CMK (cell line): ENCODE measurements at regions not wholly inside any gene's neighbourhood (a gene's known extent, or its start where the extent isn't known, plus 50 kb on each side); places are given as distances from the start of the nearest gene placed in this dataset.
"Not testable (repeated sequence)": the region's sequence is repeated elsewhere in the genome, so short reads cannot be mapped to it uniquely, and the experiment has no call there.

Source experiments
- DNase-seq: peaks from one replicate; pipeline ENCODE4 v3.0.0-alpha.2; 2010; ENCODE audit warnings: low read depth

DNA sequence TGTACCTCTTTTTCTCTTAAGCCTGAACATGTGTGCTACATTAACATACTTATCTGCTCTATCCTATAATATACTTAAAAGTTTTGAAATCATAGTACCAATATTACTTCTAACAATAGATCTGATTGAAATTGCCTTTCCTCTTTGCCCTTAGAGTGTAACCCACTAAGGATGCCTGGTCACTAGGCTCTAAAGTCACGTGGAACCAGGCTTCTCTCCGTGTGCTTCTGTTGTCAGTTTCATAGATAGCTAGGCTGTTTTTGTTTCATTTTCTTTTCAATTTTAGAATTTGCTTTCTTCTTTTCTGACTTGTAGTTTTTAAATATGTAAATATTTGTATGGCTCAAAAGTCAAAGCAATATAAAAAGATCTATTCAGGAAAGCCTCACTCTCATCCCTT lies 100.5 kb upstream of the PZP start:
- DNase-seq, result not testable (repeated sequence)

DNA sequence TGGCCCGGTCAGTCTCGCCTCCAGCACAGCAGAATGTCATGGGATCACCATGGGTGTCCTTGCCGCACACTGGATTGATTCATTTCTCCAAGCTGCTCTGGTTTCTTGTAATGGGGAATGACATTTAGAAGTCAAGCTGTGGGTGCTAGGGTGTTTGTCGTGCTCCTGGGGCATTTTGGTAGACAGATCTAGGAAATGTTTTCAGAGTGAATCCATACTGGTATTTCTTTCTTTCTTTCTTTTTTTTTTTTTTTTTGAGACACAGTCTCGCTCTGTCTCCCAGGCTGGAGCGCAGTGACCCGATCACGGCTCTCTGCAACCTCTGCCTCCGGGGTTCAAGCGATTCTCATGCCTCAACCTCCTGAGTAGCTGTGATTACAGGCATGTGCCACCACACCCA lies 100.0 kb upstream of the PZP start:
- DNase-seq, result not testable (repeated sequence)

DNA sequence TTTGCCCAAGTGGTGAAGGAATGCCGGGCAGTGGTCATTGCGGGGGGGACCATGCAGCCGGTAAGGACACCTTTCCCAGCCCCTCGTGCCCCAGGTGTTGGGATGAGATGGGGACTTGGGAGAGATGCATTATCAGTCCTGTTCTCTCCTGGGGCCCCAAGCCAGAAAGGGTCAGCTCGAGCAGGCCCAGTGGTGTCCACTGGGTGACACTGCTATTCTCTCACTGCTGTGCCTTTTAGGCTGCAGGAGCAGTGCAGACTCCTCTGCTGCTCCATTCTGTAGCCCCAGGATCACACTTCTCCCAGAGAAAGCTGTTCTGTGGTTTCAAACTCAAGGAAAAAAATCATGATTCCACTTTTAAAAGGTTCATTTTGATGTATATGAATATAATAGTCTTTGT lies 99.1 kb upstream of the PZP start:
- DNase-seq, result not testable (repeated sequence)

DNA sequence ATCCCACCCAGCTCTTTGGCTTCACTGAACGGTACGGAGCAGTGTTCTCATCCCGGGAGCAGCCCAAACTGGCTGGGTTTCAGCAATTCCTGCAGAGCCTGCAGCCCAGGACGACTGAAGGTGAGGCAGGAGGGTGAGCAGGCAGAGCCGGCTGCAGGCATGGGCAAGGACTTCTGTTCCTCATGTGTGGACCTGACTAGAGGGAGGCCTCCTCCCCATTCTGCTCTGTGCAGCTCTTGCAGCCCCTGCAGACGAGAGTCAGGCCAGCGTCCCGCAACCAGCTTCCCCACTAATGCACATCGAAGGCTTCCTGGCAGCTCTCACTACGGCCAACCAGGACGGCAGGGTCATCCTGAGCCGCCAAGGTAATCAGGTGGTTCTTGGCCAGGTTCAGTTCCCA lies 97.8 kb upstream of the PZP start:
- DNase-seq, result not testable (repeated sequence)

DNA sequence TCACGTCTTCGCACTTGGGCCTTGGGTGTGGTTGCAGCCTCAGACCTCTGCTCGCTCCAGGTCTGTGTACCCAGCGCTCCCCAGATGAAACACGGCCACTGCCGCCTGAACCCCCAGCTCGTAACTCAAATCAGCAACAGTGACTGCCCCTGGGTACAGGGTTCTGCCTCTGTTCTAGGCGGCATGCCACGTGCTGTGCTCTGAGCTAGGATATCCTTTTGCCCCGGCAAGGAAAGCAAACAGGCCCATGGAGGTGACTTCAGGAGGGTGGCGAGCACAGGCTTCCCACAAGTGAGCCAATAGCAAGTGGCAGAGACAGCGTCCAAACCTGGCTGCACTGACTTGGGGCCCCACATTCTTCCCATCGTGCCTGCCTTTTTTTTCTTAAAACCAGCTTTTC lies 96.3 kb upstream of the PZP start:
- not testable (repeated sequence) for DNase-seq

DNA sequence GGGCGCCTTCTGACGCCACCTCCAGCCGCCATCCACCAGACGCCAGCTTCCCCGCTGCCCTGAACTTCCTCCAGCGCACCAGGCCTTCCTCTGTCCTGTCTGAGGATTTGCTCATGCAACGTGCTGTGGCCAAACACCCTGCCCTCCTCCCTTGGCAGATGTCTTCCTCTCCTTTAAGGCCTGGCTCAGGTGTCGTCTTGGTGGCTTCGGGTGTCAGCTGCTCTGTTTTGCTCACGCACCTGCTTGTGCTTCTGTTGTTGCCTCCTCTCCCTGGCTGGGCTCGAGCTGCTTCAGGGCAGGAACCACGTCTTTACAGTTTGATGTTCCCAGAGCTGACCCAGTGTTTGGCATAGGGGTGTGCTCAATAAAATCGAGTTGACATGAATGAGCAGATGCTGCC lies 87.7 kb upstream of the PZP start:
- DNase-seq, result not testable (repeated sequence)

DNA sequence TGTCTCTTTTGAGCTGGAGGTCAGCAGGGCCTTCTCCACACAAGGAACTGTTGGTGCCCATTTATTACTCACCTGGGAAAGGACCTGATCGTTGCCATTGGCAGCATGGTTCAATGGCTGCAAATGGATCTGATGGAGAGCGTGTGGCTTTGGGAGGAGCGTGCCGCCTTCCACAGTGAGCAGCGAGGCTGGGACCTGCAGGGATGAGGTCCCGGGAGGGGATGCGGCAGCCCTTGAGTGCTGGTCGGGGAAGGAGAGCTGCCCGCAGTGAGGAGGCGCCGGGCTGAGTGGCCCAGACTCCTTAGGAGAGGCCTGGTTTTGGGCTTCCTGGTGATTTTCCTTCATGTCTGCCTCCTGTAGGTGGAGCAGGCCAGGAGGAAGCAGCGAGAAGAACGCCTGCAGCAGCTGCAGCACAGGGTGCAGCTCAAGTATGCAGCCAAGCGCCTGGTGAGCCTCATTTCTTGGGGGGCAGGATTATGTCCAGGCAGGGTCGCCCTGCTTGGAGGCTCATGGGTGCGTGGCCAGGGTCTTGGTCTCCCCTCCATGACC lies 86.0 kb upstream of the PZP start:
- not testable (repeated sequence) for DNase-seq

DNA sequence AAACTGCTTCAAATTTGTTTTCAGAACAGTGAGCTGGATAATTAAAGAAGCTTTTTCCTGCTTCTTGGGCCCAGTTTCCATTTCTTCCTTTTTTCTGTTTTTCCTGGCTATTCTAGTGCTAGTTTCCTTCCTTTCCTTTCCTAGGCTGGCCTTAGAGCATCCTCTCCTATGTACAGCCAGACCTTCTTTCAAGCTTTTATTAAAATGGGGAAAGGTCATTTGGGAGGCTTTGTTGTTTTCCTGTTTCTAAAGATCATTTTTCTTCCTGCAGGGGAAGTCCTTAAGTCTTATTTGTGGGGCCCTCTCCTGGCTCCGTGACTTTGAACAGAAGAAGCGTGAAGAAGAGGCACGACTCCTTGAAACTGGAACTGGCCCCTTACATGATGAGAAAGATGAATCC lies 85.2 kb upstream of the PZP start:
- not testable (repeated sequence) for DNase-seq

DNA sequence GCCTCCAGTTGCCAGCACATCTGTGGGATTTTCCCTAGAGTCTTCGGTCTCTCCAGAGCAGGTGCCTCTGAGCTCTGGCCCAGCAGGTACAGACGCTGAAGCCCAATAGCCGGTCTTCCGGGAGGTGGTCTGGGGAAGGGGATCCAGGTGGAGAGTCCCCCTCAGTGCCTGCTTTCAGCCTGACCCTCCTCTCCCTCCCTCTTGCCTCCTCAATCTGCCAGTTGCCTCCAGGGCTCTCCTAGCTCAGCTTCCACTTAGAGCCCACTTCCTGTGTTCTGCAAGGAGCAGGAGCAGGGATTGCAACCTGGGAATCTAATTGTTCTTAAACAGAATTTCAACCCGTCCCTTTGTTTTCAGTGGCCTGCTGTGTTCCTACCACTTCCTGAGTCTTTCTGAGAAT lies 81.8 kb upstream of the PZP start:
- not testable (repeated sequence) for DNase-seq

DNA sequence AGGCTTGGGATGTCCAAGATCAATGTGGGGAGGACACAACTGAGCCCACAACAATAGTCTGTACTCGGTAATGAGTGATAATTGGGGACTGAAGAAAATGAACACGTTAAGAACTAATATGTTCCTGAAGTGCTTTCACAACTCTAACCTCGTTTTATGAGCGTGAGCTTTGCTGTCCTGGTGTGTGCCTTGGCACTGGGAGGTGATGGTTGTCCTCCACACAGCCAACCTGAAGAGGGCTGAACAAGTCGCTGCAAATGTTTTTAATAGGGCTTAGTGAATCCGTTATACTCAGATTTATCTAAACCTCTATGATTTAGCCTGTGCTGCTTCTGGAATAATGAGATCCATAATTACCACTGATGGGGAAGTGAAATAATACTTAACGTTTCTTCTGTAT lies 76.5 kb upstream of the PZP start:
- not testable (repeated sequence) for DNase-seq

DNA sequence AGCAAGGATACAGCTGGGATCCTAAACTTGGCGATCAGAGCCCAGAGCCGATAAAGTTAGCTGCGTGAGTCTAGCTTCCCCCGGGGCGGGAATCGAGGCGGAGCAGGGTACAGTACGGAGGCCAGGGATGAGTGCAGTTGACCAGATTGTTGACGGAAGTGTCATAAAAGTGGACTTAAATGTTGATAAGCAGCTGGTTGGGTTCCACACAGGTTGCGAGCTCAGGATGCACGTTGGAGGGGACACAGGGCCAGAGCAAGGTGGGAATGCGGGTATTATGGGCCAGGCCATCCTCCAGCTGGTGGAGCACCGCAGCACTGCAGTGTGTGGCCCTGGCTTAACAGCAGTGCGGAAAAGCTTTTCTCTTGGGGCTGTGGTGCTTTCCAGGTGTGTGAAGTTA lies 76.0 kb upstream of the PZP start:
- DNase-seq, result not testable (repeated sequence)

DNA sequence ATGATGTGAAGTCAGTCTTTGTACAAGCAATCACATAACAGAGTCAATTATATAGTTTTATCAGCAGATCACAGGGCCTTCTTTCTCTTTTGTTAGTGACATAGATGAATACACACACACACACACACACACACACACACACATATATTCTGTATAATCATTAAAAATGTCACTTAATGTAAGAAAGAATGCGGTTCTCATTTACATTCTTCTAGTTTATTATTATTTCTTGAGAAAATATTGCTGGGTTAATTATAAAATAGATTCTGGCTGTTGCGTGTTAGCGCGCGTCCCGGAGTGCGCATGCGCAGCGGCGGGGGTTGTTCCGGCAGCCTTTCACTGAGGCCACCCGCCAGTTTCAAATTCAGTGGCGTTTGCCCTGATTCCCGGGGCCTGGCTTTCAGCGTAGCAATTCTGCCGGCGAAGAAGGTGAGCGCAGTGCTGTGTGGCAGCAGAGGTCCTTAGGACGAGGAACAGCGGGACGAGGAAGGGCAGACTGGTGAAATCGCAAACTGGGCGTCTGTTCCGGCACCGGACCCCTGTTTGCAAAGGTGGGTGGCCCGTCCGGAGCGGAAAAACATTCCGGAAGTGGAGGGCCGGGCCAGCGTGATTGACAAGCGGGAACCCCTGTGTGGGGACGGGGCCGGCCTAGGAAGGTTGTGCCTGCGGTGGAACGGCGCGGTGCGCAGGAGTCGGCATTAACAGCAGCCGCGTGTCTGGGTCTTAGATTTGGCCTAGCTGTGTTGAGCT lies 75.3 kb upstream of the PZP start:
- peak; percentile 63 for DNase-seq

DNA sequence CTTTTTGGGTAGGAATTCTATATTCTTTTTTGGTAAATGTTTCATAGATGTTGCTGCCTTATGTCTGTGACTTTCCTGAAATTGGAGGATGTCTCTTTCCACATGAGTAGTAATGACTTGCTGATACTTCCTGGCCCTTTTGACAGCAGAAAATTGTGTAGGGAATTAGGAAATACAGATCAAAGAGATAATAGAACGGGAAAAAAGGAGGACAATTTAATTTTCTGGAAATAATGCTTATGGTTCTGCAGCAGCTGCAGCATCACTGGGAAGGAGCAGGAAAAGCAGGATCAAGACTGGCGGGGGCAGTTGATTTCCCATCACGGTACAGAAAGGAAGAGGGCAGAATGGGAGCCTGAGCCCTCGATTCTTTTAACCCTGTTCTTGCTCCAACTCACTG lies 68.8 kb upstream of the PZP start:
- no peak for DNase-seq

DNA sequence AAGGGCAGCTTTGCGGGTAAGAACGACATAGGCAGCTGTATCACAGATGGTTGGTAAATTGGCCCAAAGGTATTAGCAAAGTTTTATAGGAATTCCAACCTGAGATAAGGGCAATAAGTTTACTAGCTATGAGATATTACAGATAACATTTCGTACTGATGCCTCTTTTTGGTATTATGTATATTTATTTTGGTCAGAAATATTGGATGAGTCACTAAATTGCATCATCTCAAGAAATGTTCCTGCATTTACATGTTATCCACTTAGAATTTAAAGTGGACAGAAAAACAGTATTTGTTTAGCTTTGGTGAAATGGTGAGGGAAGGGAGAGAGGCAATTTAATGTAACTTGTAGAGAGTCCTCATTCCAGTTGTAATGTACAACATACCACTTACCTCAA lies 65.1 kb upstream of the PZP start:
- no peak for DNase-seq

DNA sequence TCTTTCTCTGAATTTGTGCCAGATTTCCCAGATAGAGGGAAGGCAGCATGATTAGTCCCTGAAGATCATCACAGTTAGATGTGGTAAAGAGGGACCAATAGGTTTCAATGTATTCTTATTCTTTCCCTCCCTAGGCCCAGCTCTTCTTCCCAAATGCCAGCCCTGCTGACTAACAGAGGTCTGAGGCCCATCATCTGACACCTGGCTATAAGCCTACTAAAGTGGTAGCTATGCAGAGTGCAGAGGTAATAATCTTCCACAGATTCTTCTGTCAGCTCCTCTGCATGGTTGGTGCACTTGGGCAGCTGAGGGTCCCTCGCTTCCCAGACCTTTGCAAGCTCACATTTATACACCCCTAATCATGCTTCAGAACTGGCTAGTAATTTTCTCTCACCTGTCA lies 63.7 kb upstream of the PZP start:
- DNase-seq, result no peak

DNA sequence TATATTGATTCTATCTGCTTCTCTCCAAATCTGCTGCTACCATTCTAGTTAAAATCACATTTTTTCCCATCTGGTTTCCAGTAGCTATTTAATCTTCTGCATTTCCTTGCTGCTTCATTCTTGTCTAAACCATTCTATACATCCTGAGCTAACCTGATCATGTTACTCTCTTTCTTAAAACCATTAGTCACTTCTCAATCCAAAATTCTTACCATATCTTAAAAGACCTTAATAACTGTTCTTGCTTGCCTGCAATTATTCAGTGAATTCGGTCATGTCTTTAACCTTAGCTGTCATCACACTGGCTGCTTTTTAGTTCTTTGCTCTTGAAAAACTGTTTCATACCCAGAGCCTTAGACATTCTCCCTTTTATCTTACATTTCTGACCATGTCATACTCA lies 56.4 kb upstream of the PZP start:
- no peak for DNase-seq

DNA sequence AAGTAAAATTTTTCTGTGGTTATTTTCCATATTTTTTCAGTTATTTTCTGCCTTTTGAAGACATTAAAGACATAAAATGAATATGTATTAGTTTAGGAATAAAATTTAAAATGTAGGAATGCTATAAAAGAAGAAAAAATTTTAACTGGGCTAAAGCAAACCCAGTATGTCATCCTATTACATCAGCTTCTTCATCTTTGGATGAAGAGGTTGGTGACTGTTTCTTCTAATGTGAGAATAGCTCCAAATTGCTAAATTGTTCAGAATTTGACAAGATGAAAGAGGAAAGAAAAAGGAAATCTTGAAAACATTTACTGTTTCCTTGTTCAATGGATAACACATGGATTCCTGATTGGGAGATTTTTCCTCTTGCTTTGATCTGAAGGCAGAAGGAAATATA lies 52.7 kb upstream of the PZP start:
- DNase-seq, result no peak

DNA sequence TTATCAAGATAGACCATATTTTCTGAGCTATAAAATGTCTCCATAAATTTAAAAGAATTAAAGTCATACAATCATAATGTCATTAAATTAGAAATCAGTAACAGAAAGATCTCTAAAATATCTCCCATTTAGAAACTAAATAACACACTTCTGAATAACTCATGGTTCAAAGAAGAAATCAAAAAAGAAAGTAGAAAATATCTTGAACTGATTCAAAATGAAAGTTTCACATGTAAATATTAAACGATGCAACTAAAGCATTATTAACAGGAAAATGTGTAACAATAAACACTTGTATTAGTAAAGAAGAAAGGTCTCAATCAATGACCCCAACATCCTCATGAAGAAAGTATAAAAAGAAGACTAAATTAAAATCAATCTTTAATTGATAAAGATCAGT lies 50.5 kb upstream of the PZP start:
- DNase-seq, result no peak
